Lower leg skin (tissue), 4 donors: ENCODE measurements at regions not wholly inside any gene's neighbourhood (a gene's known extent, or its start where the extent isn't known, plus 50 kb on each side); places are given as distances from the start of the nearest gene placed in this dataset.

ENCODE experiments used
- DNase-seq, 2 donors: peaks; one replicate each; pipeline ENCODE4 v3.0.0-alpha.2; 2019; ENCODE audit warnings: low spot score in 2 of 2
- H3K4me3 ChIP-seq: fragments of 200-600 bp; sonication (generic); 2 replicates; pipeline ENCODE4 v1.5.1; 2017; ENCODE audit warnings: mild to moderate bottlenecking, low read depth; ENCODE audit not compliant: poor library complexity, severe bottlenecking
- POLR2A ChIP-seq, 2 donors: fragments of 450-650 bp; IDR thresholded peaks; one replicate each; pipeline ENCODE4 v1.6.1; 2016 to 2017; ENCODE audit warnings: antibody characterized with exemption in 2 of 2, mild to moderate bottlenecking in 1 of 2, moderate library complexity in 1 of 2
- WGBS, 2 donors: methylation state at CpG; one replicate each; pipeline ENCODE4 v1.1.5; 2018; 5-methylcytosine and 5-hydroxymethylcytosine counted together
- intact Hi-C: fragments of 100-400 bp; cut with DNase I; formaldehyde crosslinking; loops from one replicate; pipeline ENCODE4 v1.15.0; 2023; ENCODE audit warnings: low total_unique reads
- TF ChIP-seq, protein P1 (sequence below), 3 donors: fragments of 450-650 bp; IDR thresholded peaks; one replicate each; pipeline ENCODE4 v1.5.1; 2016; ENCODE audit warnings: antibody characterized with exemption in 3 of 3, mild to moderate bottlenecking in 3 of 3, moderate library complexity in 2 of 3

DNA sequence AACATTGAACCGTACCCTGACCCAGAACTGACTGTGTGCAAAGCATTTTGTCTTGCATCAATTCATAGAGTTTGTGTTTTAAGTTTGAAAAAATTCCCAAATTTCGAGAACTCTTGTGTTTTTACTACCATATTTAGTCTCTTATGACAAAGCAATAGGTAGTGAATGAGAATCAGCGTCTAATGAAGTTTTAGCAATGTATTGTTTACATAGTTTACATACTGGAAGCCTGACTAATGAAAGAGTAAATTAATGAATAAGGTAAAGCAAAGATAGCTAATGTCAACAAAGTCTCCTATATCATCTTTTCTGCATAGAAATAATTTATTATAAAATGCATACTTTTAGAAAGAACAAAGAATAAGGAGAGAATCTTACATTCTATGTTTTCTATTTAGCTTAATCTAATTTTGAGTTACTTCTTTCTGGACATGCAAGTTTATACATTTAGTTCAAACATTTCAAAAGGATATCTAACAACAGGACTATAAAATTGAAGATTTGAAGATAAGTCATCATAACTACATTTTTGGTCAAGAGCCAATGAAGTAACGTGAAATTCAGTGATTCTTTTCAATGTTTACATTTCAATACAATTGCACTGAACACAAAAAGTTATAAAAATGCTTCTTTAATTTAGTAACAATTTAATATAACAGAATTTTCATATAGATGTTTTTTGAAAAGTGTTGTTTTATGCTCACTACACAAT is 1943.7 kb downstream of the NCAM2 start:
- no peak for DNase-seq
- TF ChIP-seq, protein P1, sequence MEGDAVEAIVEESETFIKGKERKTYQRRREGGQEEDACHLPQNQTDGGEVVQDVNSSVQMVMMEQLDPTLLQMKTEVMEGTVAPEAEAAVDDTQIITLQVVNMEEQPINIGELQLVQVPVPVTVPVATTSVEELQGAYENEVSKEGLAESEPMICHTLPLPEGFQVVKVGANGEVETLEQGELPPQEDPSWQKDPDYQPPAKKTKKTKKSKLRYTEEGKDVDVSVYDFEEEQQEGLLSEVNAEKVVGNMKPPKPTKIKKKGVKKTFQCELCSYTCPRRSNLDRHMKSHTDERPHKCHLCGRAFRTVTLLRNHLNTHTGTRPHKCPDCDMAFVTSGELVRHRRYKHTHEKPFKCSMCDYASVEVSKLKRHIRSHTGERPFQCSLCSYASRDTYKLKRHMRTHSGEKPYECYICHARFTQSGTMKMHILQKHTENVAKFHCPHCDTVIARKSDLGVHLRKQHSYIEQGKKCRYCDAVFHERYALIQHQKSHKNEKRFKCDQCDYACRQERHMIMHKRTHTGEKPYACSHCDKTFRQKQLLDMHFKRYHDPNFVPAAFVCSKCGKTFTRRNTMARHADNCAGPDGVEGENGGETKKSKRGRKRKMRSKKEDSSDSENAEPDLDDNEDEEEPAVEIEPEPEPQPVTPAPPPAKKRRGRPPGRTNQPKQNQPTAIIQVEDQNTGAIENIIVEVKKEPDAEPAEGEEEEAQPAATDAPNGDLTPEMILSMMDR (IDR thresholded peaks at IDR 0.05), result no peak
- TF ChIP-seq POLR2A (IDR thresholded peaks at IDR 0.05), result no peak
- intact Hi-C loops, result no loop called here
- WGBS, 2 donors, result 67% methylated on average over 4 of the region's 4 CpGs
- no peak overlapping the region for H3K4me3 ChIP-seq

DNA sequence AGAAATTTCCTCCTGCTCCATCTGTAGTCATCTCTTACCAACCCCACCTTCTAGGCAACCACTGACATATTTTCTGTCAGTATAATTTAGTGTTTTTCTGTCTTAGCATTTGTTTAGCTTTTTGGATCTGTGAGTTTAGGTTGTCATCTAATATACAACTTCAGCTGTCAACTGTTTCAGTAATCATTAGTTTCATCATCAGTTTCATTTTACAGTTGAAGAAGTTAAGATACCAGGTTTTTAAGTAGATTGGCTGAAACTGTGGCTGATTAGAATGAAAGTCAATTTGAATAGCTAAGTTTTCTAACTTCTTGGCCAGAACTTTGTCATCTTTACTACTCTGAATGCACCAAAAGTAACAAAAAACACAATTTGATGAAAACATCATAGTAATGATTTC is 1957.3 kb downstream of the NCAM2 start:
- intact Hi-C loops, result no loop called here
- no peak for DNase-seq
- no peak overlapping the region for H3K4me3 ChIP-seq
- TF ChIP-seq, protein P1 (IDR thresholded peaks at IDR 0.05), result no peak
- TF ChIP-seq POLR2A (IDR thresholded peaks at IDR 0.05), result no peak

DNA sequence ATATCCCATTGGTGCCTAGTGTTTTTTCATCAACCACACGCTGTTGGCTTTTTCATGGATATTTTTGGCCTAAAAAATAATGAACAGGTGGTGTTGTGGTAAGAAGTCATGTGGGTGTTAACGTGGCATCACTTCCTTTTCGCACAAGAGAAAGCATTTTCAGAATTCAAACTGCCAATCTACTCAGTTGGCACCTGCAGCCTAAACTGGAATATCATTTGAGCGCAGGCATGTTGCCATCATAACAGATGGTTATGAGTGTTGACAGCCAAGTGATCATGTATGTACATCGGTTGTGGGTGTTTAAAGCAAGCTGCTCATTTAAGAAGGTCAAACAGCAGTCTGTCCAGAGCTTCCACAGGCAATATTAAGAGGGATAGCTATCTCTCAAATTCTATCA is 1963.0 kb downstream of the NCAM2 start:
- intact Hi-C loops, result no loop called here
- no peak overlapping the region for H3K4me3 ChIP-seq
- TF ChIP-seq POLR2A (IDR thresholded peaks at IDR 0.05), result no peak
- TF ChIP-seq, protein P1 (IDR thresholded peaks at IDR 0.05), result no peak
- no peak for DNase-seq
- 52 to 64% methylated on average over 5 of the region's 5 CpGs for WGBS, 2 donors

DNA sequence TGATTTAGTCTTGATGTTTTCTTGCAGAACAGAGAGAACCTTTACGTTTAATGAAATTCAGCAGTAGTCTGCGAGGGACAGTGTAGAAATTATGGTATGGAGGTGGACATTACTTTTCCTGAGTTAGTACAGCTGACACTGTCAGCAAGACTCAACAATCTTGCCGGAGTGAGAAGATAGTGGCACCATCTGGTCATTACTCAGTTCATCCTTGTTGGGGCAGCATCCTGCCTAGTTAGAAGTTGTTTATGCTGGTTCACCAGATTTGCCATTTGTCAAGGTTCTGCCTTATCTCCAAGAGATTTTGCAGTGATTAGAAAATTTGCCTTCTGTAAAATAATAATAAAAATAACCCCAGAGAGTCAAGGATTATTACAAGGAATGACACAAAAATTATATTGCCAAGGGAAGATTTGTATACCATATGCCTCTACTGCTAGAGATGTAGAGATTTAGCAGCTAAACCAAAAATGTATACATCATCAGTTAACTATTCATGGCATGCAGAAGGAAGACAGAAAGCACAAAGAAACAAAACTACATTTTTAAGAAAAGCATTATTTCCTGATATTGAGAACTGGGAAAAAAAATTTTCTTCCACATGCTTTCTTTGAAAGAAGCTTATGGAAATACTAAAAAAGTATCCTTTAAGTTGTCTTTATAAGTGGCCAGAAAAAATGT is 1967.4 kb downstream of the NCAM2 start:
- intact Hi-C loops, result no loop called here
- no peak for TF ChIP-seq POLR2A (IDR thresholded peaks at IDR 0.05)
- TF ChIP-seq, protein P1 (IDR thresholded peaks at IDR 0.05), result no peak
- no peak for DNase-seq
- no peak overlapping the region for H3K4me3 ChIP-seq
- WGBS, 2 donors, result 80 to 84% methylated on average over 3 of the region's 3 CpGs

DNA sequence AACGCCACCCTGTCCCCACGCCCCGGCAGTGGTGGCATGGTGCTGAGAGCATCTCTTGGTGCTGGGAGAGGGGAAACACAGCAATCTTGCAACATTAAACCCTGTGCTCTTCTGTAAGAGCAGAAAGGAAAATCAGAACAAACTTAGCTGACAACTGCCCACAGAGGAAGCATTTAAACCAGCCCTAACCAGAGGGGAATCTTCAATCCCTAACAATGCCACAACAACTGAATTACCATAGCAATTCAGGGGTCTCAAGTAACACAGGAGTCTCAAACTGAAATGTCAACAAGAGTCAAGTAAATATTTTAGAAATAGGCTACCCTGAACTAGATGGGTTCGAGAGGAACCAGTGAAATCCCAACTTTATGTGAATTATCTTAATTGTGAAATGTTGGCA is 1983.6 kb downstream of the NCAM2 start:
- DNase-seq, result no peak
- intact Hi-C loops, result no loop called here
- WGBS, 2 donors, result 78 to 85% methylated on average over 4 of the region's 4 CpGs
- TF ChIP-seq POLR2A (IDR thresholded peaks at IDR 0.05), result no peak
- TF ChIP-seq, protein P1 (IDR thresholded peaks at IDR 0.05), result no peak
- H3K4me3 ChIP-seq, result no peak overlapping the region
